Ascending aorta (tissue), 2 donors: ENCODE measurements at regions not wholly inside any gene's neighbourhood (a gene's known extent, or its start where the extent isn't known, plus 50 kb on each side); places are given as distances from the start of the nearest gene placed in this dataset.

Experiments
- DNase-seq, 2 donors: peaks; one replicate each; pipeline ENCODE4 v3.0.0-alpha.2; 2019; ENCODE audit warnings: low spot score in 2 of 2
- H3K27ac ChIP-seq, 2 donors: fragments of 200-600 bp; sonication (generic); one replicate each; pipeline ENCODE4 v1.5.1; 2016 to 2017; ENCODE audit warnings: mild to moderate bottlenecking in 1 of 2
- H3K27me3 ChIP-seq: fragments of 200-600 bp; sonication (generic); one replicate; pipeline ENCODE4 v1.5.1; 2017
- H3K36me3 ChIP-seq, 2 donors: fragments of 200-600 bp; sonication (generic); one replicate each; pipeline ENCODE4 v1.5.1; 2016
- H3K4me1 ChIP-seq, 2 donors: fragments of 200-600 bp; sonication (generic); one replicate each; pipeline ENCODE4 v1.5.1; 2016 to 2017; ENCODE audit warnings: mild to moderate bottlenecking in 1 of 2
- H3K4me3 ChIP-seq, 2 donors: fragments of 200-600 bp; sonication (generic); one replicate each; pipeline ENCODE4 v1.5.1; 2016 to 2017; ENCODE audit warnings: mild to moderate bottlenecking in 1 of 2
- H3K9me3 ChIP-seq, 2 donors: fragments of 200-600 bp; sonication (generic); one replicate each; pipeline ENCODE4 v1.5.1; 2016
- CTCF ChIP-seq, 3 experiments: fragments of 200-600 bp in 2 of 3; fragments of 450-650 bp in 1 of 3; sonication (generic) in 2 of 3; IDR thresholded peaks; one replicate each; pipeline ENCODE4 v1.5.1; 2016 to 2019; ENCODE audit warnings: antibody characterized with exemption in 3 of 3, mild to moderate bottlenecking in 1 of 3, moderate library complexity in 1 of 3
- intact Hi-C: fragments of 100-400 bp; cut with DNase I; formaldehyde crosslinking; loops from one replicate; pipeline ENCODE4 v1.15.1; 2023

GRCh38 chr17:53168413-53168812 lies 654.3 kb upstream of the KIF2B start:
- H3K4me3 ChIP-seq = no peak overlapping the region
- no peaks in the 10 kb centered on the region for H3K9me3 ChIP-seq
- no peak overlapping the region for H3K27ac ChIP-seq
- no peaks in the 10 kb centered on the region for H3K36me3 ChIP-seq
- no peaks in the 10 kb centered on the region for H3K4me1 ChIP-seq
- DNase-seq = no peak
- no peaks in the 10 kb centered on the region for H3K27me3 ChIP-seq
- no peak for TF ChIP-seq CTCF (IDR thresholded peaks at IDR 0.05)
- intact Hi-C loops = no loop called here

GRCh38 chr17:53166731-53167130 lies 656.0 kb upstream of the KIF2B start:
- no peaks in the 10 kb centered on the region for H3K27me3 ChIP-seq
- no peaks in the 10 kb centered on the region for H3K36me3 ChIP-seq
- no peak for TF ChIP-seq CTCF (IDR thresholded peaks at IDR 0.05)
- intact Hi-C loops = no loop called here
- no peak overlapping the region for H3K4me3 ChIP-seq
- no peak overlapping the region for H3K27ac ChIP-seq
- DNase-seq = no peak
- no peaks in the 10 kb centered on the region for H3K9me3 ChIP-seq
- H3K4me1 ChIP-seq = no peaks in the 10 kb centered on the region

DNA sequence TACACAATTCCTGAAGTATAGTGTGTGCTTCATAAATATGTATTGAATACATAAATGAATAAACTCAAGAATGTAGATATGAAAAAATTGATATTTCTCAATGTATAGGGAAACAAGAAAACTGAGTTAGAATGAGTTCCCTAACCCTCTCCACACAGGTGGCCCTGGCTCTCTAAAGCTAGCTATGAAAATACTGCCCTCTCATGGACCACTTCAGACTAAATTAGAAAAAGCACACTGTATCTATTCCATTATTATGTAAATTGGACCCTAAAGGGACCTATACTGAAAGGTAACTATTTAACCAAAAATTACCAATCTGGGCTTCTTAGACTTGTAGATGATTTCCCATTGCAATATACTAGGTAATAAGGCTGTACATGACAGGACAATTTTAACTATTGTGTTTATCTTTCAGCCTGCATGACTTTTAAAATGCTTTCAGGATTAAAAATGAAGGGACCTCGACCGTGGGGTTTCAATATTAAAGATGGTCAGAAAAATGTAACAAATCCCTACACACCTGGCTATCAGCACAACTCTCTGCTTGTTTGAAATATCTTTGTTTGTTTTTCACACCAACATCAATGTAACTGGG lies 672.5 kb upstream of the KIF2B start:
- Histone ChIP-seq H3K27me3 (no peaks in the 10 kb centered on the region), H3K4me1 (no peaks in the 10 kb centered on the region), H3K36me3 (no peaks in the 10 kb centered on the region), H3K4me3 (no peak overlapping the region), H3K27ac (no peak overlapping the region), H3K9me3 (no peaks in the 10 kb centered on the region)
- no peak for DNase-seq
- no peak for TF ChIP-seq CTCF (IDR thresholded peaks at IDR 0.05)
- intact Hi-C loops = no loop called here

- DNase-seq = no peak
- Histone ChIP-seq H3K36me3 (no peaks in the 10 kb centered on the region), H3K4me3 (no peak overlapping the region), H3K27ac (no peak overlapping the region), H3K4me1 (no peaks in the 10 kb centered on the region), H3K9me3 (no peaks in the 10 kb centered on the region), H3K27me3 (no peaks in the 10 kb centered on the region)
- TF ChIP-seq CTCF (IDR thresholded peaks at IDR 0.05) = no peak
- intact Hi-C loops = no loop called here
Observed at GRCh38 chr17:53149316-53149715, 673.4 kb upstream of the KIF2B start.

- no peaks in the 10 kb centered on the region for H3K4me1 ChIP-seq
- intact Hi-C loops = no loop called here
Observed at GRCh38 chr17:53148058-53148457, 674.7 kb upstream of the KIF2B start.

More at GRCh38 chr17:53148058-53148457, 674.7 kb upstream of the KIF2B start:
- Histone ChIP-seq H3K27ac (no peak overlapping the region), H3K9me3 (no peaks in the 10 kb centered on the region), H3K36me3 (no peaks in the 10 kb centered on the region), H3K4me3 (no peak overlapping the region), H3K27me3 (no peaks in the 10 kb centered on the region)
- TF ChIP-seq CTCF (IDR thresholded peaks at IDR 0.05) = no peak
- DNase-seq = no peak
